Fibroblast of lung (primary cell): ENCODE measurements at regions not wholly inside any gene's neighbourhood (a gene's known extent, or its start where the extent isn't known, plus 50 kb on each side); places are given as distances from the start of the nearest gene placed in this dataset.

ENCODE experiments used
- DNase-seq, 2 donors: peaks; one replicate each; pipeline versions ENCODE4 v3.0.0 to v3.0.0-alpha.2; 2010; ENCODE audit warnings: low read depth in 2 of 2
- H2AFZ ChIP-seq: 2 replicates; pipeline ENCODE4 v1.5.1; 2012; ENCODE audit warnings: low read length, control low read depth, inconsistent platforms
- H3K27ac ChIP-seq: 2 replicates; pipeline ENCODE4 v1.5.1; 2011; ENCODE audit warnings: low read length, control low read depth; ENCODE audit not compliant: insufficient read depth
- H3K27me3 ChIP-seq: 2 replicates; pipeline ENCODE4 v1.5.1; 2011; ENCODE audit warnings: mild to moderate bottlenecking, low read length; ENCODE audit not compliant: control insufficient read depth, insufficient read depth
- H3K36me3 ChIP-seq: 2 replicates; pipeline ENCODE4 v1.5.1; 2011; ENCODE audit warnings: low read length; ENCODE audit not compliant: control insufficient read depth, insufficient read depth
- H3K4me1 ChIP-seq: 2 replicates; pipeline ENCODE4 v1.5.1; 2011; ENCODE audit warnings: low read length; ENCODE audit not compliant: control insufficient read depth, insufficient read depth; ENCODE audit errors: extremely low read depth
- H3K4me2 ChIP-seq: 2 replicates; pipeline ENCODE4 v1.5.1; 2011; ENCODE audit warnings: low read length, control low read depth; ENCODE audit not compliant: insufficient read depth; ENCODE audit errors: extremely low read depth
- H3K4me3 ChIP-seq, 4 experiments: fragments of 200-600 bp in 1 of 4; sonication (generic) in 1 of 4; replicated peaks in 1 of 4; 2 replicates each; pipeline ENCODE4 v1.5.1; 2011 to 2016; ENCODE audit warnings: low read length in 4 of 4, low read depth in 3 of 4, mild to moderate bottlenecking in 3 of 4, control low read depth in 2 of 4, inconsistent platforms in 1 of 4, mixed read lengths in 1 of 4; ENCODE audit not compliant: insufficient read depth in 1 of 4; ENCODE audit errors: control extremely low read depth in 1 of 4
- H3K79me2 ChIP-seq: 2 replicates; pipeline ENCODE4 v1.5.1; 2012; ENCODE audit warnings: mild to moderate bottlenecking, low read length, inconsistent platforms; ENCODE audit not compliant: control insufficient read depth, insufficient read depth
- H3K9ac ChIP-seq: 2 replicates; pipeline ENCODE4 v1.5.1; 2011; ENCODE audit warnings: mild to moderate bottlenecking, low read length, control low read depth; ENCODE audit not compliant: insufficient read depth
- H3K9me3 ChIP-seq: 2 replicates; pipeline ENCODE4 v1.5.1; 2012; ENCODE audit warnings: low read depth, low read length; ENCODE audit not compliant: control insufficient read depth, insufficient read depth
- H4K20me1 ChIP-seq: 2 replicates; pipeline ENCODE4 v1.5.1; 2011; ENCODE audit warnings: low read length; ENCODE audit not compliant: control insufficient read depth, insufficient read depth; ENCODE audit errors: extremely low read depth
- CTCF ChIP-seq, 2 donors: IDR thresholded peaks in 1 of 2; conservative IDR thresholded peaks in 1 of 2; 1 replicate in 1 of 2; 2 replicates in 1 of 2; pipeline ENCODE4 v1.5.1; 2011 to 2012; ENCODE audit warnings: low read length in 2 of 2, control low read depth in 1 of 2, inconsistent platforms in 1 of 2, low read depth in 1 of 2, mild to moderate bottlenecking in 1 of 2
- EZH2 ChIP-seq: IDR thresholded peaks from 2 replicates; pipeline ENCODE4 v1.5.1; 2012; ENCODE audit warnings: low read length, control low read depth, mild to moderate bottlenecking; ENCODE audit errors: missing control alignments

DNA sequence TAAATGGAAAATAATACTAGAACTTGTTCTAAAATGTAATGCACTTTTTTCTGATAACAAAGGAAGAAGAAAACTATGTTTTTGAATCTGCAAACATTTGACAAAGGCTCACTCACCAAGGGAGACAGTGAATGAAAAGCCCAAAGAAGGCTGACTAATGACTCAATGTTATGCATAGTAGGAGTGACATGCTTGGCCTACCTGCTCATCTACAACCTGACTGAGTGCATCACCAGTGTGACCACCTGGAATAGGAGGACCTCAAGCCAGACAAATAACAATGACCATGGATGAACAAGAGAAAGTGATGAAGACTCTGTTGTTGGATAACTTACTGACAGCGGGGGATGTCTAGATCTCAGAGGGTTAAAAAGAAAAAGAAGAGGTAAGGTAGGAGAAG is 157.2 kb downstream of the SIM1 start:
- no peak overlapping the region for H2AFZ ChIP-seq
- no peaks in the 10 kb centered on the region for H3K36me3 ChIP-seq
- no peaks in the 10 kb centered on the region for H3K9me3 ChIP-seq
- H3K4me3 ChIP-seq = no peak overlapping the region
- H4K20me1 ChIP-seq = no peaks in the 10 kb centered on the region
- no peak overlapping the region for H3K27ac ChIP-seq
- no peak overlapping the region for H3K9ac ChIP-seq
- H3K27me3 ChIP-seq = no peaks in the 10 kb centered on the region
- no peak for DNase-seq
- TF ChIP-seq CTCF (conservative IDR thresholded peaks at IDR 0.05 in 1 of 2, IDR thresholded peaks at IDR 0.05 in 1 of 2; ENCODE audit: low read depth in 1 of 2, low read length in 2 of 2) (no peak), EZH2 (no peak)
- no peaks in the 10 kb centered on the region for H3K79me2 ChIP-seq
- H3K4me2 ChIP-seq = no peak overlapping the region
- H3K4me1 ChIP-seq = no peaks in the 10 kb centered on the region

DNA sequence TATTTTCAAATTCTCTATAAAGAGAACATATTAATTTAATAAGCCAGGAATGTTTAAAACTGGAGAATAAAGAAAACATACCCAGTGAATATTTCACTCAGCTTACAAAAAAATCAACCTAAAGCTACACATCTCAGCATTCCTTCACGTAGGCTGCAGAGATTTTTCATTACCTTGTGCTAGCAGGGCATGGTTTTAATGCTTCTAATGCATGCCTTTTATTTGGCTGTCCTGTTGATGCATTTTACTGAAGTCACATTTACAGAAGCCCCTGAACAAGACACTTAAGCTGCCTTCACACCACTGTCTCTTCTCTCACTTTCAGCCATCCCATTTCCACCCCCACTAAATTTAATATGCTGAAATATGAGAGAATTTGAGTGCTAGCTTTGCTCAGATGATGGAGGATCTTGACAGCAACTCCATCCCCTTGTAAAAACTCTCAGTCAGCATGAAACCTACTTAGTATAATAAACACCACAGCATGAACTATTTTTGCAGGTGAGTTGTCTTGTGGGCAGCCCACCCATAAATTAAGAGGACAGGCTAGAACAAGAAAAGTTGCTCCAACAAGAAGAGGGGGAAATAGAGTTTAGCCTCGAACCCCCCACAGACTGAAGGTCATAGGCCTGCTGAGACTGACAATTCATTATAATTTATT is 159.4 kb downstream of the SIM1 start:
- Histone ChIP-seq H3K79me2 (no peaks in the 10 kb centered on the region), H3K9me3 (no peaks in the 10 kb centered on the region), H3K9ac (no peak overlapping the region), H3K4me2 (no peak overlapping the region), H3K4me3 (no peak overlapping the region), H3K27me3 (no peaks in the 10 kb centered on the region), H3K4me1 (no peaks in the 10 kb centered on the region), H4K20me1 (no peaks in the 10 kb centered on the region), H3K36me3 (no peaks in the 10 kb centered on the region), H2AFZ (no peak overlapping the region), H3K27ac (no peak overlapping the region)
- TF ChIP-seq EZH2 (no peak), CTCF (conservative IDR thresholded peaks at IDR 0.05 in 1 of 2, IDR thresholded peaks at IDR 0.05 in 1 of 2; ENCODE audit: low read depth in 1 of 2, low read length in 2 of 2) (no peak)
- DNase-seq = no peak

GRCh38 chr6:100304575-100304974 is 160.1 kb downstream of the SIM1 start:
- Histone ChIP-seq H3K4me3 (no peak overlapping the region), H3K27ac (no peak overlapping the region), H3K4me2 (no peak overlapping the region), H3K36me3 (no peaks in the 10 kb centered on the region), H3K4me1 (peaks cover 6% of the 10 kb centered on the region), H3K9ac (no peak overlapping the region), H4K20me1 (no peaks in the 10 kb centered on the region), H3K79me2 (no peaks in the 10 kb centered on the region), H2AFZ (no peak overlapping the region), H3K27me3 (no peaks in the 10 kb centered on the region), H3K9me3 (no peaks in the 10 kb centered on the region)
- TF ChIP-seq CTCF (conservative IDR thresholded peaks at IDR 0.05 in 1 of 2, IDR thresholded peaks at IDR 0.05 in 1 of 2; ENCODE audit: low read depth in 1 of 2, low read length in 2 of 2) = no peak
- no peak for TF ChIP-seq EZH2
- DNase-seq = no peak
